ENCODE measurements at regions not wholly inside any gene's neighbourhood (a gene's known extent, or its start where the extent isn't known, plus 50 kb on each side); places are given as distances from the start of the nearest gene placed in this dataset.

DNA sequence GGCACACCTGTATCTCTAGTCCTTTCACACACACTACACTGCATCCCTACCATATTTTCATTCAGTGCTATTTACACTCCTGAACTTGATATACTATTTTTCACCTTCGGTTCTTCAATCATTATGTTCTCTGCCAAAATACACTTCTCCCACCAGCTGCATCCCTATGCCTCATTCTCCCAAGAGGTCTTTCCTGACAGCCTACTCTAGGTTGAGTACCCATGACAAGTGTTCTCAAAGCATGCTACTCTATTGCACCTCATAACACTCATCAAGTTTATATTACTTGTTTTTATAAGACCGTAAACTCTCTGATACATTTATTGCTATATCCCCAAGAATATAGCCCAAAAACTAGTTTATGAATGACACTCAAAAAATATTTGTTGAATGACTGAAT lies 549.5 kb downstream of the PYDC2 start:
- TF ChIP-seq, protein P1, sequence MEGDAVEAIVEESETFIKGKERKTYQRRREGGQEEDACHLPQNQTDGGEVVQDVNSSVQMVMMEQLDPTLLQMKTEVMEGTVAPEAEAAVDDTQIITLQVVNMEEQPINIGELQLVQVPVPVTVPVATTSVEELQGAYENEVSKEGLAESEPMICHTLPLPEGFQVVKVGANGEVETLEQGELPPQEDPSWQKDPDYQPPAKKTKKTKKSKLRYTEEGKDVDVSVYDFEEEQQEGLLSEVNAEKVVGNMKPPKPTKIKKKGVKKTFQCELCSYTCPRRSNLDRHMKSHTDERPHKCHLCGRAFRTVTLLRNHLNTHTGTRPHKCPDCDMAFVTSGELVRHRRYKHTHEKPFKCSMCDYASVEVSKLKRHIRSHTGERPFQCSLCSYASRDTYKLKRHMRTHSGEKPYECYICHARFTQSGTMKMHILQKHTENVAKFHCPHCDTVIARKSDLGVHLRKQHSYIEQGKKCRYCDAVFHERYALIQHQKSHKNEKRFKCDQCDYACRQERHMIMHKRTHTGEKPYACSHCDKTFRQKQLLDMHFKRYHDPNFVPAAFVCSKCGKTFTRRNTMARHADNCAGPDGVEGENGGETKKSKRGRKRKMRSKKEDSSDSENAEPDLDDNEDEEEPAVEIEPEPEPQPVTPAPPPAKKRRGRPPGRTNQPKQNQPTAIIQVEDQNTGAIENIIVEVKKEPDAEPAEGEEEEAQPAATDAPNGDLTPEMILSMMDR (IDR thresholded peaks at IDR 0.05): no peak
- TF ChIP-seq POLR2A (IDR thresholded peaks at IDR 0.05): no peak

Measured in lower leg skin (tissue), 3 donors.